Lower lobe of right lung (tissue), 2 donors: ENCODE measurements at regions not wholly inside any gene's neighbourhood (a gene's known extent, or its start where the extent isn't known, plus 50 kb on each side); places are given as distances from the start of the nearest gene placed in this dataset.
"Not testable (repeated sequence)": the region's sequence is repeated elsewhere in the genome, so short reads cannot be mapped to it uniquely, and the experiment has no call there.

ENCODE experiments used
- ATAC-seq, 2 donors: fragments of 200-7000 bp; cut with Tn5 transposase; one replicate each; pipeline ENCODE4 v1.9.1; 2020 to 2022; ENCODE audit warnings: mild to moderate bottlenecking in 2 of 2, moderate library complexity in 2 of 2
- DNase-seq: peaks from one replicate; pipeline ENCODE4 v3.0.0-alpha.2; 2020
- H3K27ac ChIP-seq: fragments of 200-600 bp; one replicate; pipeline ENCODE4 v1.8.0; 2022
- H3K27me3 ChIP-seq: fragments of 200-600 bp; one replicate; pipeline ENCODE4 v1.8.0; 2022; ENCODE audit warnings: low read depth
- H3K36me3 ChIP-seq: fragments of 200-600 bp; one replicate; pipeline ENCODE4 v1.8.0; 2022; ENCODE audit warnings: mild to moderate bottlenecking
- H3K4me1 ChIP-seq: fragments of 200-600 bp; one replicate; pipeline ENCODE4 v1.8.0; 2022
- H3K4me3 ChIP-seq: fragments of 200-600 bp; one replicate; pipeline ENCODE4 v1.8.0; 2022; ENCODE audit warnings: mild to moderate bottlenecking
- H3K9me3 ChIP-seq: fragments of 200-600 bp; one replicate; pipeline ENCODE4 v1.8.0; 2022
- CTCF ChIP-seq: fragments of 200-600 bp; IDR thresholded peaks from one replicate; pipeline ENCODE4 v1.8.0; 2022; ENCODE audit warnings: antibody characterized with exemption, mild to moderate bottlenecking
- intact Hi-C: fragments of 100-400 bp; cut with DNase I; formaldehyde crosslinking; loops from one replicate; pipeline ENCODE4 v1.11.0; 2022
- donor health status: DM: no; HTN: yes; CAD: no; lungs with severe emphysema.

- ATAC-seq (no peak), DNase-seq (no peak)
- intact Hi-C loops = no loop called here
- H3K4me1 ChIP-seq = no peaks in the 10 kb centered on the region
- H3K9me3 ChIP-seq = no peaks in the 10 kb centered on the region
- no peak overlapping the region for H3K4me3 ChIP-seq
- no peak for TF ChIP-seq CTCF
- no peaks in the 10 kb centered on the region for H3K27me3 ChIP-seq
- no peaks in the 10 kb centered on the region for H3K36me3 ChIP-seq
- no peak overlapping the region for H3K27ac ChIP-seq
Observed at GRCh38 chr1:68751723-68752122, 254.8 kb upstream of the DEPDC1 start.

GRCh38 chr1:68758666-68759209 lies 261.9 kb upstream of the DEPDC1 start:
- ATAC-seq (no peak), DNase-seq (no peak)
- Histone ChIP-seq H3K27ac (no peak overlapping the region), H3K9me3 (no peaks in the 10 kb centered on the region), H3K4me3 (no peak overlapping the region), H3K27me3 (no peaks in the 10 kb centered on the region), H3K36me3 (no peaks in the 10 kb centered on the region), H3K4me1 (no peaks in the 10 kb centered on the region)
- TF ChIP-seq CTCF = no peak
- intact Hi-C loops = no loop called here

- Histone ChIP-seq H3K4me3 (no peak overlapping the region), H3K9me3 (peaks cover 5% of the 10 kb centered on the region), H3K36me3 (no peaks in the 10 kb centered on the region), H3K27me3 (no peaks in the 10 kb centered on the region), H3K27ac (no peak overlapping the region), H3K4me1 (no peaks in the 10 kb centered on the region)
- TF ChIP-seq CTCF = no peak
- intact Hi-C loops = no loop called here
- no peak for DNase-seq
- ATAC-seq = no peak
Observed at GRCh38 chr1:68767941-68768340, 271.1 kb upstream of the DEPDC1 start.

- intact Hi-C loops = no loop called here
- H3K36me3 ChIP-seq = no peaks in the 10 kb centered on the region
- H3K4me1 ChIP-seq = no peaks in the 10 kb centered on the region
- no peak for ATAC-seq
- no peak for TF ChIP-seq CTCF
- no peak for DNase-seq
- peaks cover 1% of the 10 kb centered on the region for H3K9me3 ChIP-seq
- H3K4me3 ChIP-seq = no peak overlapping the region
- H3K27ac ChIP-seq = no peak overlapping the region
- H3K27me3 ChIP-seq = no peaks in the 10 kb centered on the region
Observed at GRCh38 chr1:68770817-68771216, 273.9 kb upstream of the DEPDC1 start.

- H3K9me3 ChIP-seq = no peaks in the 10 kb centered on the region
- no peak for ATAC-seq
- H3K27ac ChIP-seq = no peak overlapping the region
- no peak overlapping the region for H3K4me3 ChIP-seq
- no peaks in the 10 kb centered on the region for H3K36me3 ChIP-seq
- TF ChIP-seq CTCF = no peak
- intact Hi-C loops = no loop called here
- H3K27me3 ChIP-seq = no peaks in the 10 kb centered on the region
- no peaks in the 10 kb centered on the region for H3K4me1 ChIP-seq
- DNase-seq = no peak
Observed at GRCh38 chr1:68777851-68778250, 281.0 kb upstream of the DEPDC1 start.

- H3K4me1 ChIP-seq, H3K9me3 ChIP-seq, H3K36me3 ChIP-seq, H3K4me3 ChIP-seq, H3K27me3 ChIP-seq, intact Hi-C loops, ATAC-seq, H3K27ac ChIP-seq, DNase-seq: not testable (repeated sequence)
Observed at GRCh38 chr1:68779841-68780240, 283.0 kb upstream of the DEPDC1 start.
